Cardiac muscle cell (in vitro differentiated cells and primary cell): ENCODE measurements at regions not wholly inside any gene's neighbourhood (a gene's known extent, or its start where the extent isn't known, plus 50 kb on each side); places are given as distances from the start of the nearest gene placed in this dataset.
"Not testable (repeated sequence)": the region's sequence is repeated elsewhere in the genome, so short reads cannot be mapped to it uniquely, and the experiment has no call there.

Experiments
- DNase-seq, 2 donors: peaks; one replicate each; pipeline versions ENCODE4 v3.0.0 to v3.0.0-alpha.2; 2010 to 2017; ENCODE audit warnings: low read depth in 1 of 2, low spot score in 1 of 2
- H3K27ac ChIP-seq: fragments of 200-600 bp; sonication (generic); 2 replicates; pipeline ENCODE4 v1.5.1; 2016
- H3K27me3 ChIP-seq: fragments of 200-600 bp; sonication (generic); 2 replicates; pipeline ENCODE4 v1.6.0; 2016; ENCODE audit warnings: control low read depth
- H3K36me3 ChIP-seq: fragments of 200-600 bp; sonication (generic); 2 replicates; pipeline ENCODE4 v1.5.1; 2016; ENCODE audit warnings: control low read depth
- H3K4me1 ChIP-seq: fragments of 200-600 bp; sonication (generic); 2 replicates; pipeline ENCODE4 v1.8.1; 2017; ENCODE audit warnings: low read depth, mild to moderate bottlenecking, mixed run types
- H3K4me3 ChIP-seq: fragments of 200-600 bp; sonication (generic); 2 replicates; pipeline ENCODE4 v1.5.1; 2016; ENCODE audit warnings: mild to moderate bottlenecking
- H3K9me3 ChIP-seq: fragments of 200-600 bp; sonication (generic); 2 replicates; pipeline ENCODE4 v1.5.1; 2017; ENCODE audit warnings: low read depth, mild to moderate bottlenecking, control low read depth
- CTCF ChIP-seq: IDR thresholded peaks from 2 replicates; pipeline ENCODE4 v1.5.1; 2012; ENCODE audit warnings: low read depth, mild to moderate bottlenecking, low read length

- H3K27me3 ChIP-seq = no peaks in the 10 kb centered on the region
- no peaks in the 10 kb centered on the region for H3K36me3 ChIP-seq
- no peak overlapping the region for H3K27ac ChIP-seq
- no peaks in the 10 kb centered on the region for H3K9me3 ChIP-seq
- TF ChIP-seq CTCF = no peak
- H3K4me1 ChIP-seq = no peaks in the 10 kb centered on the region
- H3K4me3 ChIP-seq = no peak overlapping the region
- no peak for DNase-seq
Measured at GRCh38 chr10:34885898-34886297, 70.8 kb upstream of the PARD3 start.

DNA sequence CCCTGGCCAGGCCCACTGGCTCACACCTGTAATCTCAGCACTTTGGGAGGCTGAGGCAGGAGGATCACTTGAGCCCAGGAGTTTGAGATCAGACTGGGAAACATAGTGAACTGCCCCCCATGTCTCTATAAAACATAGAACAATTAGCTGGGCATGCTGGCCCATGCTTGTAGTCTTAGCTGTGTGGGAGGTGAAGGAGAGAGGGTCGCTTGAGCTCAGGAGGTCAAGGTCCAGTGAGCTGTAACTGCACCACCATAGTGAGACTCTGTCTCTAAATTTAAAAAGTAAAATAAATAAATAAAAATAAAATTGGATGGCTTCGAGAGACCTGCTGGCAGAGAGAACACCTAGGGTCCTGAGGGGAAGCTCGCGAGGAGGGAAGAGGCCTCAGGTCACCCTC is 69.9 kb upstream of the PARD3 start:
- Histone ChIP-seq H3K4me1 (no peaks in the 10 kb centered on the region), H3K4me3 (no peak overlapping the region), H3K9me3 (no peaks in the 10 kb centered on the region), H3K36me3 (no peaks in the 10 kb centered on the region), H3K27me3 (no peaks in the 10 kb centered on the region), H3K27ac (no peak overlapping the region)
- no peak for TF ChIP-seq CTCF
- no peak for DNase-seq

DNA sequence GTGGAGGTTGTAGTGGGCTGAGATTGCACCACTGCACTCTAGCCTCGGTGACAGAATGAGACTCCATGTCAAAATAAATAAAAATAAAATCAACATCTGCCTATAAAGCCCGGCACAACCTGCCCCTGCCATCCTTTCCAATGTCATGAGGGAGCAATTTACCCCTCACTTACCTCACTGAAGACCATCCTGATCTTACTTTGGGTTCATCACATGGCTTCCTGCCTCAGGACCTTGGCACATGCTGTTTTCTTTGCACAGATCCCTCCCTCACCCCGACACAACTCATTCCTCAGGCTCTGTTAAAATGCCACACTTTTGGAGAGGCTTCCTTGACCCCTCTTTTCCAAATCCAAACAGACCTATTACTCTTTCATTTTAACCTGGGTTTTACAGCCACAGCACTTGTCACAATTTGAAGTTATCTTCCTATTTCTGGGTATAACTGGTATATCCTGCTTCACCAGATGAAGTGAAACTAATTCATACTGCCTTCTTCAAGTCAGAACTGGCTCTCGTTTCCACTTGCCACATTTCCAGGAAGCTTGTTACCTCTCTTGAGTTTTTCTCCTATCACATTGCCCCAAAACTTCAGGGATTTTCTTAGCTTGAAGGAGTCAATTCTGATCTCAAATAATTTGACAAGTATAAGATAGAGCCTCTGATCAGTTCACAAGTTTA is 69.3 kb upstream of the PARD3 start:
- Histone ChIP-seq H3K36me3 (no peaks in the 10 kb centered on the region), H3K4me3 (no peak overlapping the region), H3K4me1 (no peaks in the 10 kb centered on the region), H3K27ac (no peak overlapping the region), H3K9me3 (no peaks in the 10 kb centered on the region), H3K27me3 (no peaks in the 10 kb centered on the region)
- TF ChIP-seq CTCF = no peak
- DNase-seq = no peak

DNA sequence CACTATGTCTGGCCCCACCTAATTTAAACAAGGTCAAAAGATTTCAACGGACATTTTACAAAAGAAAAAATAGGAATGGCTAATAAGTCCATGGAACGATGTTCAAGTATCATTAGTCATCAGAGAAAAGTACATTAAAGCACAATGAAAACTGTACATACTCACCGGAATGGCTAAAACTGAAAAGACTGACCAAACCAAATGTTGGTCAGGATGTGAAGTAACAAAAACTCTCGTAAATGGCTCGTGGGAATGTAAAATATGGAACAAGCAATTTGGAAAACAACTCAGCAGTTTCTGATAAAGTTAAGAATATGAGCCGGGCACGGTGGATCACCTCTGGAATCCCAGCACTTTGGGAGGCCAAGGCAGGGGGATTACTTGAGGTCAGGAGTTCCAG is 65.7 kb upstream of the PARD3 start:
- H3K36me3 ChIP-seq = no peaks in the 10 kb centered on the region
- TF ChIP-seq CTCF = no peak
- no peak for DNase-seq
- no peak overlapping the region for H3K27ac ChIP-seq
- H3K4me1 ChIP-seq = no peaks in the 10 kb centered on the region
- H3K4me3 ChIP-seq = no peak overlapping the region
- H3K9me3 ChIP-seq = no peaks in the 10 kb centered on the region
- no peaks in the 10 kb centered on the region for H3K27me3 ChIP-seq

DNA sequence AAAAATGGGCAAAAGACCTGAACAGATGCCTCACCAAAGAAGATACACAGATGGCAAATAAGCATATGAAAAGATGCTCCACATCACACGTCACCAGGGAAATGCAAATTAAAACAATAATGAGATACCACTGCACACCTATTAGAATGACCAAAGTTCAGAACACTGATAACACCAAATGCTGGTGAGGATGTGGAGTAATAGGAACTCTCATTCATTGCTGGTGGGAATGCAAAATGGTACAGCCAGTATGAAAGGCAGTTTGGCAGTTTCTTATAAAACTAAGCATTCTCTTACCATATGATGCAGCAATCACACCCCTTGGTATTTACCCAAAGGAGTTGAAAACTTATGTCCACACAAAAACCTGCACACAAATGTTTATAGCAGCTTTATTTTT is 63.6 kb upstream of the PARD3 start:
- not testable (repeated sequence) for H3K4me3 ChIP-seq, H3K27me3 ChIP-seq, H3K4me1 ChIP-seq, H3K36me3 ChIP-seq, H3K27ac ChIP-seq, H3K9me3 ChIP-seq, DNase-seq

- no peaks in the 10 kb centered on the region for H3K27me3 ChIP-seq
- no peak for DNase-seq
- no peak for TF ChIP-seq CTCF
- H3K27ac ChIP-seq = no peak overlapping the region
- no peak overlapping the region for H3K4me3 ChIP-seq
- no peaks in the 10 kb centered on the region for H3K36me3 ChIP-seq
- H3K4me1 ChIP-seq = no peaks in the 10 kb centered on the region
- no peaks in the 10 kb centered on the region for H3K9me3 ChIP-seq
Measured at GRCh38 chr10:34875061-34875460, 60.0 kb upstream of the PARD3 start.
